ENCODE measurements at regions not wholly inside any gene's neighbourhood (a gene's known extent, or its start where the extent isn't known, plus 50 kb on each side); places are given as distances from the start of the nearest gene placed in this dataset.

DNA sequence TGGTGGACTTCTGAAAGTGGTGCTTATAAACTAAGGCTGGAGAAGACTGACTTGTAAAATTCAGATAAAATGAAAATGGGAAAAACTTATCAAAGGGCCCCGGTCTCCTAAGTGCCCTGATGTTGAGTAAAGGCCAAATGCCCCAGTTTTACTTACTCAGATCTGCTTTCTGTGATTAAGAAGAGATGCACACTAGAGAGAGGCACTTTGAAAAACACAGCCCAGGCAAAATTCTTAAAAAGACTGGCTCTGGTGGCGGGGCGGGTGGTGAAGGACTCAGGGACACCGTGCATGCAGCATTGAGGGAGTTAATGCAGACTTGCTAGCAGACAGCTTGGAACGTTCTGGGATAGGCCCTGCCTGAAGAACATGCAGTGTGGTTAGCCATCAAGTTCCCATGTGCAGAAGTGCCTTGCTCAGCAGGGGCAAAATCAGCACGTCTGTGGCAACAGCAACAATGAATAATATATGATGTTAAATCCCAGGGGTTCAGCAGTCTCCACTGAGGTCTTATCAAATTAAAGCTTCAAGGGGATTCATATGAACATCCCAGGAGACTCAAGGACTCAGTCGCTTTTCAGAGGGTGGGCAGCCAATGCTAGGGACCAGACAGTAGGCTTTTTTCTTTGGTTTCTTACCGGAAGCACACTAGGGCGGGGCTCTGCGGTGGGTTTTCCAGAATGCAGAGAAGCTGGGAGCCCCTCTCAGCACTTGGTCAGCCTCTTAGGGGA is 105.0 kb downstream of the DAD1 start:
- ATAC-seq (no peak), DNase-seq (ENCODE audit: low read depth, low spot score) (no peak)
- Histone ChIP-seq H3K4me3 (replicated peaks in 1 of 2; ENCODE audit: low read depth in 1 of 2, low read length in 2 of 2) (no peak overlapping the region), H3K27me3 (ENCODE audit: insufficient read depth, low read length) (peaks cover 98% of the 10 kb centered on the region), H3K4me2 (ENCODE audit: low read length) (no peak overlapping the region), H3K4me1 (ENCODE audit: control insufficient read depth in 1 of 2, insufficient read depth in 2 of 2, low read length in 2 of 2) (no peaks in the 10 kb centered on the region), H3K9me3 (ENCODE audit: control insufficient read depth in 1 of 2, insufficient read depth in 1 of 2, low read depth in 1 of 2, low read length in 2 of 2) (no peaks in the 10 kb centered on the region), H3K9ac (ENCODE audit: low read length) (no peak overlapping the region), H3K79me2 (ENCODE audit: insufficient read depth, low read length) (no peaks in the 10 kb centered on the region), H3K27ac (ENCODE audit: low read depth, low read length) (no peak overlapping the region), H4K20me1 (ENCODE audit: insufficient read depth) (no peaks in the 10 kb centered on the region), H2AFZ (ENCODE audit: low read depth, low read length, poor library complexity, severe bottlenecking) (no peak overlapping the region), H3K36me3 (ENCODE audit: control insufficient read depth in 1 of 2, insufficient read depth in 2 of 2, low read length in 2 of 2) (no peaks in the 10 kb centered on the region), H3K9me2 (ENCODE audit: insufficient read depth) (no peaks in the 10 kb centered on the region)
- RAD21 ChIA-PET (ENCODE audit: low non-redundant PET in 1 of 2, low total read pairs in 2 of 2, uncharacterized antibody in 2 of 2, unreplicated experiment in 2 of 2): no interaction called here
- no peak for TF ChIP-seq CTCF (IDR thresholded peaks at IDR 0.05 in 2 of 3, conservative IDR thresholded peaks at IDR 0.05 in 1 of 3; ENCODE audit: borderline replicate concordance in 1 of 3, insufficient read depth in 1 of 3, low read depth in 2 of 3, low read length in 2 of 3)
- TF ChIP-seq CEBPB (IDR thresholded peaks at IDR 0.05; ENCODE audit: low read depth): no peak
- no peak for TF ChIP-seq ELF1 (IDR thresholded peaks at IDR 0.05; ENCODE audit: borderline replicate concordance, low read depth)
- TF ChIP-seq EZH2phosphoT487 (IDR thresholded peaks at IDR 0.05; ENCODE audit: borderline replicate concordance): 0 out of 2 replicates have a peak, but pooled peaks have one; percentile 38
- TF ChIP-seq, protein P1, sequence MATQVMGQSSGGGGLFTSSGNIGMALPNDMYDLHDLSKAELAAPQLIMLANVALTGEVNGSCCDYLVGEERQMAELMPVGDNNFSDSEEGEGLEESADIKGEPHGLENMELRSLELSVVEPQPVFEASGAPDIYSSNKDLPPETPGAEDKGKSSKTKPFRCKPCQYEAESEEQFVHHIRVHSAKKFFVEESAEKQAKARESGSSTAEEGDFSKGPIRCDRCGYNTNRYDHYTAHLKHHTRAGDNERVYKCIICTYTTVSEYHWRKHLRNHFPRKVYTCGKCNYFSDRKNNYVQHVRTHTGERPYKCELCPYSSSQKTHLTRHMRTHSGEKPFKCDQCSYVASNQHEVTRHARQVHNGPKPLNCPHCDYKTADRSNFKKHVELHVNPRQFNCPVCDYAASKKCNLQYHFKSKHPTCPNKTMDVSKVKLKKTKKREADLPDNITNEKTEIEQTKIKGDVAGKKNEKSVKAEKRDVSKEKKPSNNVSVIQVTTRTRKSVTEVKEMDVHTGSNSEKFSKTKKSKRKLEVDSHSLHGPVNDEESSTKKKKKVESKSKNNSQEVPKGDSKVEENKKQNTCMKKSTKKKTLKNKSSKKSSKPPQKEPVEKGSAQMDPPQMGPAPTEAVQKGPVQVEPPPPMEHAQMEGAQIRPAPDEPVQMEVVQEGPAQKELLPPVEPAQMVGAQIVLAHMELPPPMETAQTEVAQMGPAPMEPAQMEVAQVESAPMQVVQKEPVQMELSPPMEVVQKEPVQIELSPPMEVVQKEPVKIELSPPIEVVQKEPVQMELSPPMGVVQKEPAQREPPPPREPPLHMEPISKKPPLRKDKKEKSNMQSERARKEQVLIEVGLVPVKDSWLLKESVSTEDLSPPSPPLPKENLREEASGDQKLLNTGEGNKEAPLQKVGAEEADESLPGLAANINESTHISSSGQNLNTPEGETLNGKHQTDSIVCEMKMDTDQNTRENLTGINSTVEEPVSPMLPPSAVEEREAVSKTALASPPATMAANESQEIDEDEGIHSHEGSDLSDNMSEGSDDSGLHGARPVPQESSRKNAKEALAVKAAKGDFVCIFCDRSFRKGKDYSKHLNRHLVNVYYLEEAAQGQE (IDR thresholded peaks at IDR 0.05; ENCODE audit: low read depth): no peak
- no peak for TF ChIP-seq POLR2AphosphoS5 (IDR thresholded peaks at IDR 0.05; ENCODE audit: low read depth, low read length)
- BruUV-seq (replicated peaks): no TSS peak
- CTCF ChIA-PET: no interaction called here
- POLR2A ChIA-PET: no interaction called here
- intact Hi-C loops (cut with micrococcal nuclease): no loop called here
